Sigmoid colon (tissue), 6 donors: ENCODE measurements at regions not wholly inside any gene's neighbourhood (a gene's known extent, or its start where the extent isn't known, plus 50 kb on each side); places are given as distances from the start of the nearest gene placed in this dataset.

Experiments
- DNase-seq: peaks from one replicate; pipeline ENCODE4 v3.0.0-alpha.2; 2019
- H3K27ac ChIP-seq, 4 donors: fragments of 200-600 bp; sonication (generic); one replicate each; pipeline ENCODE4 v1.5.1; 2016 to 2019; ENCODE audit warnings: mild to moderate bottlenecking in 1 of 4
- H3K27me3 ChIP-seq, 3 donors: fragments of 200-600 bp; sonication (generic); one replicate each; pipeline ENCODE4 v1.5.1; 2019; ENCODE audit warnings: mild to moderate bottlenecking in 1 of 3
- H3K36me3 ChIP-seq, 4 donors: fragments of 200-600 bp; sonication (generic); one replicate each; pipeline ENCODE4 v1.5.1; 2016 to 2019
- H3K4me1 ChIP-seq, 4 donors: fragments of 200-600 bp; sonication (generic); one replicate each; pipeline ENCODE4 v1.5.1; 2017 to 2019
- H3K4me3 ChIP-seq, 4 donors: fragments of 200-600 bp; sonication (generic); one replicate each; pipeline ENCODE4 v1.5.1; 2017 to 2019; ENCODE audit warnings: mild to moderate bottlenecking in 2 of 4, moderate library complexity in 1 of 4
- H3K9me3 ChIP-seq, 4 donors: fragments of 200-600 bp in 3 of 4; sonication (generic) in 3 of 4; one replicate each; pipeline versions ENCODE4 v1.5.1 to v1.6.1; 2013 to 2019
- EP300 ChIP-seq, 4 donors: sonication (generic); formaldehyde crosslinking; IDR thresholded peaks; one replicate each; pipeline ENCODE4 v1.6.1; 2017; ENCODE audit warnings: antibody characterized with exemption in 4 of 4
- POLR2A ChIP-seq, 2 donors: fragments of 450-650 bp; IDR thresholded peaks; one replicate each; pipeline ENCODE4 v1.6.1; 2016; ENCODE audit warnings: antibody characterized with exemption in 2 of 2, mild to moderate bottlenecking in 2 of 2, moderate library complexity in 2 of 2
- POLR2AphosphoS5 ChIP-seq, 4 donors: sonication (generic); formaldehyde crosslinking; IDR thresholded peaks; one replicate each; pipeline ENCODE4 v1.6.1; 2017; ENCODE audit warnings: antibody characterized with exemption in 4 of 4
- WGBS, 2 donors: extraction: QIAGEN DNeasy Blood & Tissue Kit; methylation state at CpG; one replicate each; pipeline ENCODE4 v1.1.7; 2013; 5-methylcytosine and 5-hydroxymethylcytosine counted together
- intact Hi-C: fragments of 100-400 bp; cut with DNase I; formaldehyde crosslinking; loops from one replicate; pipeline ENCODE4 v1.15.1; 2023
- TF ChIP-seq, protein P1 (sequence below), 4 experiments: fragments of 450-650 bp in 3 of 4; fragments of 200-600 bp in 1 of 4; IDR thresholded peaks; one replicate each; pipeline ENCODE4 v1.5.1; 2016 to 2019; ENCODE audit warnings: antibody characterized with exemption in 4 of 4, mild to moderate bottlenecking in 3 of 4, moderate library complexity in 2 of 4
- donor health status: healthy with polysubstance abuse.
- donor health status: healthy.

- intact Hi-C loops: no loop called here
- no peaks in the 10 kb centered on the region for H3K36me3 ChIP-seq
Measured at GRCh38 chr17:77076124-77076830, 64.5 kb upstream of the SEC14L1 start.

DNA sequence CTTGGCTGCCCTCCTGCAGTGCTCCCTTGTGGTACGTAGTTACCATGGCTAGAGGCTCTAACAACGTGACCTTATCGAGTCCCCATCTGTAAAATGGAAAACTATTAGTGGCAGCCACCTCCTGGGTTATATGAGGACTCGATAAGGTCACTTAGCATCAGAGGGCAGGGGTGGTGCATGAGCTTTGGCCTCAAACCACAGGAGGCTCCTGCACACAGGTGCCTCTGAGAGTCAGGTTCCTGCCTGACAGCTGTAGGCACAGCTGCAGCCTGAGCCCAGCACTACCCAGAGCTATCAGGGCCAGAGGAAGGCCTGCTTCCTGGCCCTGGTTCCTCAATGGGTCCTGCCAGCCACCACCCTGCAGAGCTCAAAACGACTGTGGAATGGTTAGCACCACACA lies 57.2 kb upstream of the SEC14L1 start:
- Histone ChIP-seq H3K27me3 (peaks cover 0 to 8% (median 0%) of the 10 kb centered on the region in 3 donors), H3K9me3 (no peaks in the 10 kb centered on the region), H3K4me3 (no peak overlapping the region), H3K36me3 (no peaks in the 10 kb centered on the region), H3K4me1 (peaks cover 0 to 13% (median 11%) of the 10 kb centered on the region in 4 donors), H3K27ac (no peak overlapping the region)
- 62 to 80% methylated on average over 5 of the region's 5 CpGs for WGBS, 2 donors
- no peak for DNase-seq
- intact Hi-C loops: no loop called here
- TF ChIP-seq EP300 (IDR thresholded peaks at IDR 0.05) (no peak), POLR2A (IDR thresholded peaks at IDR 0.05) (no peak), POLR2AphosphoS5 (IDR thresholded peaks at IDR 0.05) (no peak)
- TF ChIP-seq, protein P1, sequence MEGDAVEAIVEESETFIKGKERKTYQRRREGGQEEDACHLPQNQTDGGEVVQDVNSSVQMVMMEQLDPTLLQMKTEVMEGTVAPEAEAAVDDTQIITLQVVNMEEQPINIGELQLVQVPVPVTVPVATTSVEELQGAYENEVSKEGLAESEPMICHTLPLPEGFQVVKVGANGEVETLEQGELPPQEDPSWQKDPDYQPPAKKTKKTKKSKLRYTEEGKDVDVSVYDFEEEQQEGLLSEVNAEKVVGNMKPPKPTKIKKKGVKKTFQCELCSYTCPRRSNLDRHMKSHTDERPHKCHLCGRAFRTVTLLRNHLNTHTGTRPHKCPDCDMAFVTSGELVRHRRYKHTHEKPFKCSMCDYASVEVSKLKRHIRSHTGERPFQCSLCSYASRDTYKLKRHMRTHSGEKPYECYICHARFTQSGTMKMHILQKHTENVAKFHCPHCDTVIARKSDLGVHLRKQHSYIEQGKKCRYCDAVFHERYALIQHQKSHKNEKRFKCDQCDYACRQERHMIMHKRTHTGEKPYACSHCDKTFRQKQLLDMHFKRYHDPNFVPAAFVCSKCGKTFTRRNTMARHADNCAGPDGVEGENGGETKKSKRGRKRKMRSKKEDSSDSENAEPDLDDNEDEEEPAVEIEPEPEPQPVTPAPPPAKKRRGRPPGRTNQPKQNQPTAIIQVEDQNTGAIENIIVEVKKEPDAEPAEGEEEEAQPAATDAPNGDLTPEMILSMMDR (IDR thresholded peaks at IDR 0.05): no peak

More at GRCh38 chr17:77076124-77076830, 64.5 kb upstream of the SEC14L1 start:
- H3K27ac ChIP-seq: no peak overlapping the region
- H3K4me1 ChIP-seq: peaks cover 0 to 9% (median 4%) of the 10 kb centered on the region in 4 donors
- no peak for DNase-seq
- WGBS, 2 donors: 19 to 41% methylated on average over 14 of the region's 14 CpGs
- no peak overlapping the region for H3K4me3 ChIP-seq
- no peaks in the 10 kb centered on the region for H3K9me3 ChIP-seq
- no peak for TF ChIP-seq EP300 (IDR thresholded peaks at IDR 0.05)
- TF ChIP-seq, protein P1 (IDR thresholded peaks at IDR 0.05): no peak
- TF ChIP-seq POLR2AphosphoS5 (IDR thresholded peaks at IDR 0.05): no peak
- TF ChIP-seq POLR2A (IDR thresholded peaks at IDR 0.05): no peak
- H3K27me3 ChIP-seq: peaks cover 0 to 54% (median 0%) of the 10 kb centered on the region in 3 donors

DNA sequence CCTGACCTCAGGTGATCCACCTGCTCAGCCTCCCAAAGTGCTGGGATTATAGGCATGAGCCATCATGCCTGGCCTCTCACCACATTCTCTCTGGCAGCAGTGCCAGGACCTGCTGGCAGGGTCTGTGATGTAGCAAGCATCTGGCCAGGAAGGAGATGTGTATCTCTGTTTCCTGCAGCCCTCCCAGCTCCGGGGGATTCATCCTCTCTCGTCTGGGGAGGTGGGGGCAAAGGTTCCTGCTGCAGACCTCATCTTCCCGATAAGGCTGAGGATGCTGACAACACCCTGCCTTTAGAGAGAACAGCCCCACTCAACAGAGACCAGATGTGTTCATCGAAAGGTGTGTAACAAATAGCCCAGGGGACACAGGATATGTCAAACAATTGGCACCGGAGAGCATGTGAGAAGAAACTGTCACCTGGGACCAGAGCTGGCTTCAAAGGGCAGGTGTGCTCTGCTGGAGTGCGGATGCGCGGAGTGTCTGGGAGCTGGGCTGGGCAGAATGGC lies 54.8 kb upstream of the SEC14L1 start:
- intact Hi-C loops: loop anchor here (1.0 kb wide), 1 partner anchor 161 kb away; no protein-coding TSS in a partner anchor
- WGBS, 2 donors: 32 to 50% methylated on average over 8 of the region's 8 CpGs
- H3K27me3 ChIP-seq: no peaks in the 10 kb centered on the region

DNA sequence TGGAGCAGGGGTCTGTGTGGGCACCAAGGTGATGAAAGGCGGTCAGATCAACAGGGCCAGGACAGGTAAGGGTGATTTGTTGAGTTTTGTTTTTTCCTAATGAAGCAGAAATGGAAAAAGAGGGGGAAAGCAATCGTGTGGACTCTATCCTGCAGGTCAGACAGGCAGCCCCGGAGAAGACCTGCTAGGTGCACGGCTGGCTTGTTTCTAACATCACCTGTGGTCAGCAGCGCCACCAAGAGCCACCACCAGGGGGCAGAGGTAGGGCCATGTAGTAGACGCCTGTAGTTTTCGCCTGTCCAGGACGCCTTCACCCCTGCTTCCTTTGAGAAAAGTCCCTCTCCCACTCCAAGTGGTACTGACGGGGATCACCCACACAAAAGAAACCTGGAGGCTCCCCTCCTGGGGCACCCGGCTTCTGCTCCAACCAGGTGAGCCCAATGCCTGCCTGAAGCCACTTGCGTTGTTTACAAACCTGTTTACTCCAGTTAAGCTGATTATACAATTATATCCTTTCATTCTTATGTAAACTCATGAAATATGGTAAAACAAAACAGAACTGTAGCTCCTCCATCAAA lies 54.2 kb upstream of the SEC14L1 start:
- 11 to 23% methylated on average over 11 of the region's 11 CpGs for WGBS, 2 donors
- Histone ChIP-seq H3K4me1 (peaks cover 0 to 31% (median 25%) of the 10 kb centered on the region in 4 donors), H3K9me3 (no peaks in the 10 kb centered on the region), H3K27me3 (no peaks in the 10 kb centered on the region), H3K27ac (no peak overlapping the region), H3K36me3 (peaks cover 0 to 11% (median 5%) of the 10 kb centered on the region in 4 donors), H3K4me3 (no peak overlapping the region)
- no peak for TF ChIP-seq POLR2AphosphoS5 (IDR thresholded peaks at IDR 0.05)
- TF ChIP-seq, protein P1 (IDR thresholded peaks at IDR 0.05): peak; percentile 66 to 97 (median 88)
- DNase-seq: peak; percentile 91
- intact Hi-C loops: loop anchor here (1.0 kb wide), 1 partner anchor 161 kb away; no protein-coding TSS in a partner anchor

More for the DNA sequence above, 54.8 kb upstream of the SEC14L1 start:
- Histone ChIP-seq H3K9me3 (no peaks in the 10 kb centered on the region), H3K4me3 (no peak overlapping the region), H3K4me1 (peaks cover 0 to 31% (median 23%) of the 10 kb centered on the region in 4 donors), H3K27ac (no peak overlapping the region), H3K36me3 (peaks cover 0 to 7% (median under 1%) of the 10 kb centered on the region in 4 donors)
- no peak for DNase-seq
- TF ChIP-seq, protein P1 (IDR thresholded peaks at IDR 0.05): no peak
- TF ChIP-seq EP300 (IDR thresholded peaks at IDR 0.05) (no peak), POLR2A (IDR thresholded peaks at IDR 0.05) (no peak), POLR2AphosphoS5 (IDR thresholded peaks at IDR 0.05) (no peak)
